ENCODE measurements at regions not wholly inside any gene's neighbourhood (a gene's known extent, or its start where the extent isn't known, plus 50 kb on each side); places are given as distances from the start of the nearest gene placed in this dataset.

GRCh38 chr11:8763070-8763685 lies 80.6 kb downstream of the RPL27A start:
- Histone ChIP-seq H3K4me1 (peaks cover 49% of the 10 kb centered on the region), H3K9me3 (no peaks in the 10 kb centered on the region), H3K4me3 (no peak overlapping the region), H3K36me3 (ENCODE audit: insufficient read depth in 1 of 2, low read depth in 1 of 2) (no peaks in the 10 kb centered on the region), H3K27me3 (ENCODE audit: insufficient read depth in 3 of 3, low read length in 2 of 3) (no peaks in the 10 kb centered on the region), H3K27ac (peak overlapping the region; percentile 37)
- TF ChIP-seq CTCF (IDR thresholded peaks at IDR 0.05) = no peak
- DNase-seq (no peak), ATAC-seq (peak in 3 of 4 donors; percentile 26 to 65 (median 37))
- intact Hi-C loops (cut with DNase I) = loop anchor here in 1 of 2 donors (5.0 kb wide), 1 partner anchor 46 kb away; no protein-coding TSS in a partner anchor
- 0 to 10% (median 6%) methylated on average over 1 of the region's 1 CpG for WGBS, 3 donors

- no peak overlapping the region for H3K4me3 ChIP-seq
- intact Hi-C loops (cut with DNase I) = loop anchor here in 1 of 2 donors (5.0 kb wide), 1 partner anchor 33 kb away; no protein-coding TSS in a partner anchor
- H3K9me3 ChIP-seq = no peaks in the 10 kb centered on the region
- peaks cover 46% of the 10 kb centered on the region for H3K4me1 ChIP-seq
- no peak for TF ChIP-seq CTCF (IDR thresholded peaks at IDR 0.05)
- no peak for ATAC-seq
- no peak for DNase-seq
- 41 to 58% (median 49%) methylated on average over 1 of the region's 1 CpG for WGBS, 3 donors
- H3K27me3 ChIP-seq (ENCODE audit: insufficient read depth in 3 of 3, low read length in 2 of 3) = no peaks in the 10 kb centered on the region
- H3K27ac ChIP-seq = peak overlapping the region; percentile 50
- H3K36me3 ChIP-seq (ENCODE audit: insufficient read depth in 1 of 2, low read depth in 1 of 2) = no peaks in the 10 kb centered on the region
Observed at GRCh38 chr11:8765294-8765693, 82.7 kb downstream of the RPL27A start.

- ATAC-seq (no peak), DNase-seq (no peak)
- peak overlapping the region; percentile 60 for H3K27ac ChIP-seq
- WGBS, 3 donors = 56 to 71% (median 58%) methylated on average over 8 of the region's 8 CpGs
- intact Hi-C loops (cut with DNase I) = loop anchor here in 1 of 2 donors (5.0 kb wide), 1 partner anchor 34 kb away; no protein-coding TSS in a partner anchor
- TF ChIP-seq CTCF (IDR thresholded peaks at IDR 0.05) = no peak
- no peak overlapping the region for H3K4me3 ChIP-seq
- H3K36me3 ChIP-seq (ENCODE audit: insufficient read depth in 1 of 2, low read depth in 1 of 2) = no peaks in the 10 kb centered on the region
- H3K4me1 ChIP-seq = peaks cover 37% of the 10 kb centered on the region
- no peaks in the 10 kb centered on the region for H3K9me3 ChIP-seq
- H3K27me3 ChIP-seq (ENCODE audit: insufficient read depth in 3 of 3, low read length in 2 of 3) = no peaks in the 10 kb centered on the region
Observed at GRCh38 chr11:8766043-8766987, 83.7 kb downstream of the RPL27A start.

GRCh38 chr11:8766988-8767374 lies 84.4 kb downstream of the RPL27A start:
- Histone ChIP-seq H3K36me3 (ENCODE audit: insufficient read depth in 1 of 2, low read depth in 1 of 2) (no peaks in the 10 kb centered on the region), H3K9me3 (no peaks in the 10 kb centered on the region), H3K4me3 (no peak overlapping the region), H3K4me1 (peaks cover 37% of the 10 kb centered on the region), H3K27ac (peak overlapping the region; percentile 60), H3K27me3 (ENCODE audit: insufficient read depth in 3 of 3, low read length in 2 of 3) (no peaks in the 10 kb centered on the region)
- intact Hi-C loops (cut with DNase I) = loop anchor here in 1 of 2 donors (5.0 kb wide), 1 partner anchor 35 kb away; no protein-coding TSS in a partner anchor
- peak; percentile 36 to 51 (median 46) for ATAC-seq
- no peak for DNase-seq
- no peak for TF ChIP-seq CTCF (IDR thresholded peaks at IDR 0.05)
- 33 to 46% (median 44%) methylated on average over 7 of the region's 7 CpGs for WGBS, 3 donors

Data from psoas muscle (tissue), 7 donors.